ENCODE measurements at regions not wholly inside any gene's neighbourhood (a gene's known extent, or its start where the extent isn't known, plus 50 kb on each side); places are given as distances from the start of the nearest gene placed in this dataset.

DNA sequence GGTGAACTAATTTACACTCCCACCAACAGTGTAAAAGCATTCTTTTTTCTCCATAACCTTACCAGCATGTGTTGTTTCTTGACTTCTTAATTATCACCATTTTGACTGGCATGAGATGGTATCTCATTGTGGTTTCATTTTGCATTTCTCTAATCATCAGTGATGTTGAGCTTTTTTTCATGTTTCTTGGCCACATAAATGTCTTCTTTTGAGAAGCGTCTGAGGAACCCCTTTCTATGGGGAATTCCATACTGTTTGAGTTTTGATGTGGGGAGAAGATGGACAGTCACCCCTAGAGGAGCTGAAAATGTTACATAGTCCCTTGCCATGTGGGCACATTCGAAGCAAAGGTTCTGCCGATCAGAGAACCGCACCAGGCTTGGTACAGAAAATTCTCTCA is 207.0 kb upstream of the SLC30A5 start:
- TF ChIP-seq, protein P1, sequence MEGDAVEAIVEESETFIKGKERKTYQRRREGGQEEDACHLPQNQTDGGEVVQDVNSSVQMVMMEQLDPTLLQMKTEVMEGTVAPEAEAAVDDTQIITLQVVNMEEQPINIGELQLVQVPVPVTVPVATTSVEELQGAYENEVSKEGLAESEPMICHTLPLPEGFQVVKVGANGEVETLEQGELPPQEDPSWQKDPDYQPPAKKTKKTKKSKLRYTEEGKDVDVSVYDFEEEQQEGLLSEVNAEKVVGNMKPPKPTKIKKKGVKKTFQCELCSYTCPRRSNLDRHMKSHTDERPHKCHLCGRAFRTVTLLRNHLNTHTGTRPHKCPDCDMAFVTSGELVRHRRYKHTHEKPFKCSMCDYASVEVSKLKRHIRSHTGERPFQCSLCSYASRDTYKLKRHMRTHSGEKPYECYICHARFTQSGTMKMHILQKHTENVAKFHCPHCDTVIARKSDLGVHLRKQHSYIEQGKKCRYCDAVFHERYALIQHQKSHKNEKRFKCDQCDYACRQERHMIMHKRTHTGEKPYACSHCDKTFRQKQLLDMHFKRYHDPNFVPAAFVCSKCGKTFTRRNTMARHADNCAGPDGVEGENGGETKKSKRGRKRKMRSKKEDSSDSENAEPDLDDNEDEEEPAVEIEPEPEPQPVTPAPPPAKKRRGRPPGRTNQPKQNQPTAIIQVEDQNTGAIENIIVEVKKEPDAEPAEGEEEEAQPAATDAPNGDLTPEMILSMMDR (IDR thresholded peaks at IDR 0.05) = no peak
- TF ChIP-seq EZH2 (IDR thresholded peaks at IDR 0.05; ENCODE audit: borderline replicate concordance, insufficient read depth, low read depth, low read length, poor library complexity, severe bottlenecking) = no peak
